ENCODE measurements at regions not wholly inside any gene's neighbourhood (a gene's known extent, or its start where the extent isn't known, plus 50 kb on each side); places are given as distances from the start of the nearest gene placed in this dataset.

DNA sequence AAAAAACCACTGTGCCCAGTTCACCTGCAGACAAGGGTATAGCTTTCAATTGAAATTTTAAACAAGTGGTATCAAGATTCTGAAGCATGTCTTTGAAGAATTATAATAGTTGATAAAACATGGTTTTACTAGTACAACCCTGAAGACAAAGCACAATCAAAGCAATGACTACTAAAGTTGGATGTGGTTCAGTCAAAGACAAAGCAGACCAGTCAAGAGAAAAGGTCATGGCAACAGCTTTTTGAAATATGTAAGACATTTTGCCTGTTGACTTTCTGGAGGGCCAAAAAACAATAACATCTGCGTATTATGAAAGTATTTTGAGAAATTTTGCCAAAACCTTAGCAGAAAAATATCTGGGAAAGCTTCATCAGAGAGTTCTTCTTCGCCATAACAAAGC lies 1393.6 kb downstream of the SI start:
- DNase-seq (ENCODE audit: low read depth, low spot score), result no peak

DNA sequence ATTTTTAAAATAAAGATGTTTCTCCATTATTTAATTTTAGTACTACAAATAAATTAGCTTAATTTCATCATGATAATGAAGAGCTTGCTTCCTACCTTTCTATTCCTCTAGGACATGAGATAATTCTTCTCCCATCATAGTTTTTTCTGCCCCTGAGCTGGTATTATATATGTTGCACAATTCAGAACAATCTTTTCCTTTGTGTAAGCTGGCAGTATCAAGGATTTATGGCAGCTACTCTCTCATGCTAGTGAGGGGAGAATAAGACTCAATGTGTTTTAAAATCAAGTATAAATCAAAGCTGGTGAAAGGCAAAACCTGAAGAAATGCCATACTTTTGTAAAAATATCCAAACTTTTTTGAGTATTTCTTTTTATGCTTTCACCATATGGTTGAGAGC lies 1405.3 kb downstream of the SI start:
- DNase-seq (ENCODE audit: low read depth, low spot score), result no peak

DNA sequence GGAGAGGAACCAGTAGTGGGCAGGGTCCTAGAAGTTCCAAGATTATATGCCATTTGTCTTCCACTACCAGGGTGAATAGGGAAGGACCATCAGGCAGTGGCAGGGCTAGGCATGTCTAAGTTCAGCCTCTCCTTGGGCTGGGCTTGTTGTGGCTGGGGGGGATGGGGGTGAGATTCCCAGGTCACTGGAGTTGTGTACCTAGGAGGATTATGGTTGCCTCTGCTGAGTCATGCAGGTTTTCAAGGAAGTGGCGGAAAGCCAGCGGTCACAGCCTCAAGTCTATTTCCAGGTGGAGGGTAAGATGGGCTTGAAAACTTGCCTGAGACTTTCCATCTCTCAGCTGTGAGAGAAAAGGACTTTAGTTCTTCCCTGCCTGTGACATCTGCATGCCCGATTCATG lies 1407.1 kb downstream of the SI start:
- DNase-seq (ENCODE audit: low read depth, low spot score), result no peak

DNA sequence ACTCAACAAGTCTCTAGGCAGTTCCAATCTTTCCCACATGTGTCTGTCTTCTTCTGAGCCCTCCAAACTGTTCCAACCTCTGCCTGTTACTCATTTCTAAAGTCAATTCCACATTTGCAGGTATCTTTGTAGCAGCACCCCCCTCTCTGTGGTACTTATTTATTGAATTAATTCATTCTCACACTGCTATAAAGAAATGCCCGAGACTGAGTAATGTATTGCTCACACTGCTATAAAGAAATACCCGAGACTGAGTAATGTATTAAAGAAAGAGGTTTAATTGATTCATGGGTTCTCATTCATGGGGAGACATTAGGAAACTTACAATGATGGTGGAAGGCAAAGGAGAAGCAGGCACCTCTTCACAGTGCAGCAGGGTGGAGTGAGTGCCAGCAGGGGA lies 1413.8 kb downstream of the SI start:
- no peak for DNase-seq (ENCODE audit: low read depth, low spot score)

DNA sequence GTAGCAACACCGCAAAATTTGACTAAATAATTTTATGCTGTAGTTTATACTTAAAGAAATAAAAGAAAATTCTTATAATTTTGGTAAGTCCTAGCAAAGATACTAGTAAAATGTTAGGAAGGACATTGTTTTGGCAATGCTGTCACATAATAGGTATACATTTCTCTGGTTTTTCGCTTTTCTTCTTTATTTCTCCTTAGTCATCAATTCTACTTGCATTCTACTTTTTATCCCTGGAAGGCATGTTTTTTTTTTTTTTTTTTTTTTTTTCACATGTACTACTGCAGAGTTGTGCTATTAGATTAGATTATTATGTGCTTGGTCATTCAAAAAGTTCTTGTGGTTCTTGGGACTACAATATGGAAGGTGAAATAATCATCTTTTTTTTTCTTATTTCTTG lies 1421.2 kb downstream of the SI start:
- DNase-seq (ENCODE audit: low read depth, low spot score), result no peak

DNA sequence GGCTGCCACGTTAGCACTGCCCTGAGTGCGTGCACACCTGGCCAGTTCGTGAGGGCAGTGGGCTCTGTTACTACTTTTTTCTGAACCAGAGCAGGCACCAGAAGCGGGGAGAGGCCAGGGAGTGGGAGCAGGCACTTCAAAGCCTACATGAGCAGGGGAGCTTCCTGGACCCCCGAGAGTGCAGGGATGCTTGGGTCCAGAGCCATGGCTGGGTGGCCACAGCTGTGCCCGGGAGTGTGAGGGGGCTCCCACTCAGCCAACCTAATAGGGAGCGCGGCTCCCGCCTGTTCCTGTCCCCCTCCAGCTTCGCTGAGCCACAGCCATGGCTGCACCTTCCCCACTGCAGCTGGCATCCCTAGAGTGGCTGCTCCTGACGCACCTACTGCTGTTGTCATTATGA lies 1423.3 kb downstream of the SI start:
- no peak for DNase-seq (ENCODE audit: low read depth, low spot score)

DNA sequence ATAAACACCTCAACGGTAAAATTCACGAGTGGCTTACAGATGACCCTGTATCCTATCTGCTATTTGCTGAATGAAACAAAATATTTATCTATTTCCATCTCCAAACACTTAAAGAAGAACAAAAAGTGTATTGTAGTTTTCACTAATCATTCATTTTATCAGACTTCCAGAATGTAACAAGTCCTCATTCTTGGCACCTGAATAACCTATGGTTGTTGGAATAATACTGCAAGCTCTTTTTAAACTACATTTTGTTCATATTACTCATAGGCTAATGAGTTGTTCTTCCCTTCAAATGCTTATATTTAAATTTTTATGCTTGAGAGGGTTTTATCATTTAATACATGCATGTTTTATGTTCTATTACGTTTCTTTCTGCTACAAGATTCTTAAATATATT lies 1434.1 kb downstream of the SI start:
- DNase-seq (ENCODE audit: low read depth, low spot score), result no peak

DNA sequence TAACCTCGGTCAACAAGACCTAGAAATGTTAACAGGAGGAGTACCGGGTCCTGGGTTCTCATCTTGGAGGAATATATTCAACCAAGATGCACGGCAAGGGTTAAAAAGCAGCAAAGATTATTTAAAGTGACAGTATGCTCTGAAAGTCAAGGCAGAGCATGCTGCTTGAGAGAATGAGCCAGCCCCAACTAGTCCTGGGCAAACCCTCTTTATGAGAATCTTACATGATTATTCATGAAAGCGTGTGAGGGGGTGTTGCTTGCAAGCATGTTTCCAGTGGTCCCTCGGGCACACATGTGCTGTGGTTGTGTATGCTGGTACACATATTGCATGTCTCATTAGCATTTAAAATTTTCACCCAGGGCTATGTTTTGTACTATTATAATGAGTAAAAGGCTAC lies 1445.6 kb downstream of the SI start:
- DNase-seq (ENCODE audit: low read depth, low spot score), result no peak

DNA sequence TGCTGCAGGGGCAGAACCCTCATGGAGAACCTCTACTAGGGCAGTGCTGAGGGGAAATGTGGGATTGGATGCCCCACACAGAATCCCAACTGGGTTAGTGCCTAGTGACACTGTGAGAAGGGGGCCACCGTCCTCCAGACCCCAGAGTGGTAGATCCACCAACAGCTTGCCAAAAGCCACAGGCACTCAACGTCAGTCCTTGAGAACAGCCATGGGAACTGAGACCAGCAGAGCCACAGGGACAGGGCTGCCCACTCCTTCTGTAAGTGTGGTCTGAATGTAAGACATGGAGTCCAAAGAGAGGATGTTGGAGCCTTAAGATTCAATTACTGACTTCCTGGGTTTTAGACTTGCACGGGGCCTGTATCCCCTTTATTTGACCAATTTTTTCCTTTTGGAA lies 1451.5 kb downstream of the SI start:
- no peak for DNase-seq (ENCODE audit: low read depth, low spot score)

DNA sequence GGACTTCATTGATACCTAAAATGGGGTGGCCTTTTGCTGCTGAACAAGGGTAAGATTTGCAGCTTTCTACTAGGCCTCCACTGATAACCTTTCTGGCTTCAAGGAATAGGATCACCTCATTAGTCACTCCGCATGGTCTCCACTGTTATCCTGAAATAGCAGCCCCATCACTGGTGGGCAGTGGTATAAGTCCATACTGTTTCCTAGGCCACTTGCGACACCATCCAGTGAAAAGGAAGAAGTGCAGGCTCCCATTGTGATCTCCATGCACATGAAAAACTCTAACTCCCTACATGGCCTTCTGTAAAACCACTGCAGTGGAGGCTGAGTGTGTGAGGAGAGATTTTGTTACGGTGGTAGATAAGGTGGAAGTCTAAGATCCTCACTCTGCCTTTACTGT lies 1455.9 kb downstream of the SI start:
- DNase-seq (ENCODE audit: low read depth, low spot score), result no peak

DNA sequence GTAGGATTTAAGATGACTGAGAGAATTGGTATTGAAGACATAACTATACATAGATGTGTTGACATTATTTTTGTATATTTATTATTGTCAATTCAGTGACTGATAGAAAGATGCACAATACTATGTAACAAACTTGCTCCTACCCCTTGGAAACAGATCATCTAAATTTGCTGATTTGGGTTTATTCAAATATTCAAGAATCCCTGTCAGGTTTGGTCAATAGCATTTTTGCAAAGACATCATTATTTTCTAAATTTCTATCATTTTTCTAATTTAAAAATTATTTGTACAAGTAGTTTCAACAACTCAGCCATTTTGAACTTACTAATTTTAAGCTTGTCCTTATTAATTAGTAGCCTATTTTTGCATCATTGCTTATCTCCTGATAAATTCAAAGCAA lies 1463.4 kb downstream of the SI start:
- DNase-seq (ENCODE audit: low read depth, low spot score), result no peak

DNA sequence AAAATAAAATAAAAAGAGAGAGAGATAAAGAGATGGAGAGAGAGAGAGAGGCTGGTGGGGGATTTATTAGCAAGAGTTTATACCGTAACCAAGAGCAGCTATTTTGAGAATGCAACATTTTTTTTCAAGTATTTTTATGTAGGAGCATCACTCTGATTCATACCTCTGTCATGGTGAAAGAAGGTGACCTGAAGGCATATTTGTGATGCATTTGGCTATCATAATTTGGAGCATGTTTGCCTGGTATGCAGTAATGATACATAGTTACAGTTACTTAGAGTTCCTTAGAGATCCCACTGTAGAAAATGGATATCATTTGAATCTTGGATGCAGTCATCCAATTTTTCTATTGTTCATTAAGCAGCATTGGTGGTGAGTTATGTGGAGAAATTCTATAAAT lies 1472.4 kb downstream of the SI start:
- no peak for DNase-seq (ENCODE audit: low read depth, low spot score)

DNA sequence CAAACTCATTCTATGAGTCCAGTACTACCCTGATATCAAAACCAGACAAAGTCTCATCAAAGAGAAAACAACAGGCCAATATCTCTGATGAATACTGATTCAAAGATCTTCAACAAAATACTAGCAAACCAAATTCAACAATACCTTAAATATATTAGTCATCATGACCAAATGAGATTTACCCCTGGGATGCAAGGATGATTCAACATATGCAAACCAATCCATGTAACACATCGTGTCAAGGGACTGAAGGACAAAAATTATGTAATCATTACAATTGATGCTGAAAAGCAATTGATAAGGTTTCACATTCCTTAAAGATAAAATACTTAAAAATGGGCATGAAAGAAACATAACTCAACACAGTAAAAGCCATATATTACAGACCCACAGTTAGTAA lies 1476.9 kb downstream of the SI start:
- no peak for DNase-seq (ENCODE audit: low read depth, low spot score)

DNA sequence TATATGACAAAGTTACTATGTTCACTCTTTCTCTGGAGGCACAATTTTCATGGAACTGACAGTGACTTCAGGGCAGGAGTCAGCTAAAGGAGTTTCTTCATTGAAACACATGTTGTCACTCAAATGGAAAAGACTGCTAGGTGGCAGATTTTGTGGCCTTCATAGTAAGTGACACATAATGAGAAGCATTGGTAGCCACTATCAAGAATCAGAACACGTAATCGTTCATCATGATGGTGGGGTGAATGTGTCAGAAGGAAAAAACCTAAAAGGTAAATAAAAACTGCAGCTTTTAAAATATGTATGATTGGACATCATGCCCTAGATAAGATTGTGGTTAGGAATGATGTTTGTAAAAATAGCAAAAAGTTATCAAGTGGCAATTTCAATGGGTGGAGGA lies 1491.0 kb downstream of the SI start:
- DNase-seq (ENCODE audit: low read depth, low spot score), result no peak

DNA sequence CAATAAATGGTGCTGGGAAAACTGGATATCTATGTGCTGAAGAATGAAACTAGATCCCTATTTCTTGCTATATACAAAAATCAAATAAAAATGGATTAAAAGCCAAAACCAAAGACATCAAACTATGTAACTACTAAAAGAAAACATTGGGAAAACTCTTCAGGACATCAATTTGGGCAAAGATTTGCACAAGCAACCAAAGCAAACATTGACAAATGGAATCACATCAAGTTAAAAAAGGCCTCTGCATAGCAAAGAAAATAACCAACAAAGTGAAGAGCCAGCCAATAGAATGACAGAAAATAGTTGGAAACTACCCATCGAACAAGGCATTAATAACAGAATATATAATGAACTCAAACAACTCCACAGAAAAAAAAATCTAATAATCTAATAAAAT lies 1495.3 kb downstream of the SI start:
- DNase-seq (ENCODE audit: low read depth, low spot score), result no peak

DNA sequence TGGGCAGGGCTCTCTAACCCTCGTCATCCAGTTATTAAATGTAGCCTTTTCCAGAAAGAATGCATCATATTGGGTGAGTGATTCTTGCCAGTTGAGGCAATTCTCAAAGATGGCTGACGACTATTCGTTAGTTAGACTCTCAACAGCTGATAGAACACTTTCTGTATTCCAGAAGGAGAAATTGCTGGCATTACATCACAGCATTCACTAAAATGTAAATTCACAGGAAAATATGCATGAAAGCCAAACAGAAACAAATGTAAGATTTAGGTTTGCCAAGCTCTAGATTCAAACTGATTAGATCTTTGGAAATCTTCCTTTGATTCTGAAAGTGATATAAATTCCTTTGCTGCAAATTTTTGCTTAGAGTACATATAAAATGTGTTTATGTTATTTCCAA lies 1501.0 kb downstream of the SI start:
- no peak for DNase-seq (ENCODE audit: low read depth, low spot score)

DNA sequence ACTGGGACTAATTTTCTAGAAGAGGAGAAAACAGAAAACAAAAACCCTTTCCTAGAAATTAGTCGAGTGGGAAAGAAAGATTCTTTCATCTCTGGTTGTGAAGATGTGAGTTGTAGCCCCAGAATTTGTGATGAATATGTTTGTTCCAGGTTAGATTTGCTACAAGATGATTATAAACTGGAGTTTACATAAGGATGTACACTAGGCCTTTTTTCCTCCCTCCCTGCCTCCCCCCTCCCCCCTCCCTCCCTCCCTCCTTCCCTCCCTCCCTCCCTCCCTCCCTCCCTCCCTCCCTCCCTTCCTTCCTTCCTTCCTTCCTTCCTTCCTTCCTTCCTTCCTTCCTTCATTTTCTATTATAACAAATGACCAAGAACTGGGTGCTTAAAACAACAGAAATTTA lies 1502.0 kb downstream of the SI start:
- no peak for DNase-seq (ENCODE audit: low read depth, low spot score)

DNA sequence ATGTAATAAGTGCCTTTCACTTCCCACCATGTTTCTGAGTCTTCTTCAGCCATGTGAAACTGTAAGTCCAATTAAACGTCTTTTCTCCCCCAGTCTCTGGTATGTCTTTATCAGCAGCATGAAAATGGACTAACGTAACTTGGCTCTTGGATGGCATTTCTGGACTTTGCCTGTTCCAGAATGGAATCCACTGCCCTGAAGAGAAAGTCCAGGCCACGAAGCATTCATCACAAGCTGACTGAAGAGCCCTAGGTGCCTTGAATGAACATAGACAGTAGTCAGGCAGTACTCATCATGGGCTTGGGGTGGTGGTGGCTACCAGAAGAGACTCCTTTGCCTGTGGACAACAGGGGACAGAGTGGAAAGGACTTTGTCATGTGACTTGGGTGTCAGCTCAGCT lies 1505.0 kb downstream of the SI start:
- no peak for DNase-seq (ENCODE audit: low read depth, low spot score)

DNA sequence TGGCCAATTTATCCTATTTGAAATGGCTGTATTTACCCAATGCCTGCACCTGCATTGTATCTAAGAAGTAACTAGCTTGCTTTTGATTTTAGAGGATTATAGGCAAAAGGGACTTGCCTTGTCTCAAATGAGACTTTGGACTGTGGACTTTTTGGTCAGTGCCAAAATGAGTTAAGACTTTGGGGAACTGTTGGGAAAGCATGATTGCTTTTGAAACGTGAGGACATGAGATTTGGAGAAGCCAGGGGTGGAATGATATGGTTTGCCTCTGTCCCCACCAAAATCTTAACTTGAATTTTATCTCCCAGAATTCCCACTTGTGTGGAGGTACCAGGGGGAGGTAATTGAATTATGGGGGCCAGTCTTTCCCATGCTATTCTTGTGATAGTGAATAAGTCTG lies 1505.4 kb downstream of the SI start:
- DNase-seq (ENCODE audit: low read depth, low spot score), result no peak

DNA sequence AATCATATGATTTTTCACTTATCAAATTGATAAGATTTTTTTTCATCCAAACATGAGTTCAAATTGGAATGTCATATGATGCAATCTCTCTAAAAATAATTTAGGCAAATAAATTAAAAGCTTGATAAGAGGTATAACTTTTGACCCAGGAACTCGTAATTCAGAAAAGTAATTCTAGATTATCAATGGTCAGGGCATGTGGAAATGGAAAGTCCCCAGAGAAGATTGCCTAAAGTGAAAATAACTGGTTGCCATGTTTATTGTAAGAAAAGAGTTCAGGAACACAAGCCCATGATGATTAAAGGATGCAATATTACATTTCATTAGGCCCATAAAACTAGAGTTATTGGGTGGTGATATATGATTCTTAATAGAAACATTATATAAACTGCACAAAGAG lies 1514.8 kb downstream of the SI start:
- no peak for DNase-seq (ENCODE audit: low read depth, low spot score)

DNA sequence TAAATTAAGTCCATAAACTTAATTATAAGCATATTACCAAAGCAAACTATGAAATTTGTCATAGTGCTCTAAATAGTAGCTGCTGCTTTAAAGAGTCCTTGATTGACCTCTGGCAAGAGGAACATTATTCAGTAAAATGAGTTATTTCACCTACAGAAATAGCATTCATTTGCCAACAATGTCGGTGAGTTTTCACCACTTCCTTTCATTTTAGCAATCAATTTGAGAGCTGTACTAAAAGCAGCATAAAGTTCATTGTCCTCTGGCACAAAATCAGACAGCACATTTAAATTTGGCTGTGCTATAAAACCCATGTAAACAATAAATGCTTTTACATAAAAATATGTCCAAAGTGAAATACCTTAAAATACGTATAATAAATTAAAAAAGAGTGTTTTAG lies 1515.7 kb downstream of the SI start:
- no peak for DNase-seq (ENCODE audit: low read depth, low spot score)

DNA sequence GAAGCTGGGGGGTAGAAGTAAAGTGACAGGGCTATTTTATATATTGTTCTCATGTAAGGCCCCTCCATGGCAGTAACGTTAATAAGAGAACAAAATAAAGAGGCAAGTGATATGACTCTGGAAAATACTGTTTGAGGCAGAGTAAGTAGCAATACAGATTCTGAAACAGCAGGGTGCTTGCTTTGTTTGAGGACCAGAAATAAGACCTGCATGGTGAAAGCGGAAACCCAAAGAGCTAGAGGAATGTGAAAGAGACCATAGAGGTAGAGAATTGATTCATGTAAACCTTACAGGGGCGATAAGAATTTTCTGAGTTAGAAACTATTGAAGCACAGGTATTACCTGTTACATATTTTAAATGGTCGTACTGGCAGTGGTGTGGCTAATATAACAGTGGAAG lies 1517.1 kb downstream of the SI start:
- no peak for DNase-seq (ENCODE audit: low read depth, low spot score)

DNA sequence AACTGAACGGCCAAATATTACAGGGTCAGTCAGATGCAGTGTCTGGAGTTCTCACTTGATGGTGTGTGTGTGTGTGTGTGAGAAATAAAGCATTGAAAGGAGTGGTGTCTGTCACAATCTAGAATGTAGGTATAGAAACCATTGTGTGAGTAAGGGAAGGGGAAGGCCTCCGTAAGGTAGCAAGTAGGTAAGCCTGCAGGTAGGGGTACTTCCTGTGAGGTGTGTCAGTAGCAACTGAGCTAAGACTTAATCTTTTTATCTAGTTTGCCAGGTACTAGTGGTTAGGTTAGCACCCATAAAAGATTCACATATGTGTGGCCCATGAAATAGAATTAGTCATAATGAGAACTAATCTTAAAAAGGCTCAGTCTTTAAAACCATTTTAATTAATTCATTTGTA lies 1517.8 kb downstream of the SI start:
- DNase-seq (ENCODE audit: low read depth, low spot score), result no peak

DNA sequence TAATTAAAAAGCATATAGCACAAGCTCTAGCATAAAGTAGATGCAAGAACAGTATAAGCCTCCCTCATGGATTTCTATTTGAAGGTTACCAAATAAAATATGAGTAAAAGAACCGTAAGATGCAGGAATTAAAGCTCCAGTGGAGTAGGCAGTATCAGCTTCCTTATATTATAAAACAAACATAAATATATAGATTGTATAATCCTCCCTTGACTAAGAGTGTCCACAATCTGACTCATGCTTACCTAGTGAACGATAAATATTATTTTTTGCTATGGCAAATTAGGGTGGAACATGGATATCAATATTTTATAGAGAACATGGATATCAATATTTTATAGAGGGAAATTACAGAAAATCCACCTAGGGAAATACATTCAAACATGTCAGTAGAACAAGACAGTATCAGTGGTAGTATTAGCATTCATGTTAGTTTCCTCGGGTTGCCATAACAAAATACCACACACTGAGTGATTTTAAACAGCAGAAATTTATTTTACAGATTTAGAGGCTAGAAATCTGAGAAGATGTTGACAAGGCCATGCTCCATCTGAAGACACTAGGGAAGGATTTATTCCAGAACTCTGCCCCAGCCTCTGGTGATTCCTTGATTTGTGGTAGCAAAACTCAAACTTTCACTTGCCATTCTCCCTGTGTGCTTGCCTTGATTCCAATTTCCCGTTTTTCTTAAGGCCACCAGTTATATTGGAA lies 1521.3 kb downstream of the SI start:
- no peak for DNase-seq (ENCODE audit: low read depth, low spot score)
